HG03469 (cell line): ENCODE measurements at regions not wholly inside any gene's neighbourhood (a gene's known extent, or its start where the extent isn't known, plus 50 kb on each side); places are given as distances from the start of the nearest gene placed in this dataset.
A peak's percentile ranks its signal among the peaks of the same experiment; 100 is the strongest.

ENCODE experiments used
- ATAC-seq: cut with Tn5 transposase; IDR thresholded peaks from one replicate; pipeline ENCODE4 v1.9.1; 2021; ENCODE audit warnings: mild to moderate bottlenecking, moderate library complexity, moderate number of reproducible peaks; ENCODE audit not compliant: unreplicated experiment

- no peak for ATAC-seq
These were observed 80.2 kb upstream of the APCDD1 start for GRCh38 chr18:10374195-10374594.

DNA sequence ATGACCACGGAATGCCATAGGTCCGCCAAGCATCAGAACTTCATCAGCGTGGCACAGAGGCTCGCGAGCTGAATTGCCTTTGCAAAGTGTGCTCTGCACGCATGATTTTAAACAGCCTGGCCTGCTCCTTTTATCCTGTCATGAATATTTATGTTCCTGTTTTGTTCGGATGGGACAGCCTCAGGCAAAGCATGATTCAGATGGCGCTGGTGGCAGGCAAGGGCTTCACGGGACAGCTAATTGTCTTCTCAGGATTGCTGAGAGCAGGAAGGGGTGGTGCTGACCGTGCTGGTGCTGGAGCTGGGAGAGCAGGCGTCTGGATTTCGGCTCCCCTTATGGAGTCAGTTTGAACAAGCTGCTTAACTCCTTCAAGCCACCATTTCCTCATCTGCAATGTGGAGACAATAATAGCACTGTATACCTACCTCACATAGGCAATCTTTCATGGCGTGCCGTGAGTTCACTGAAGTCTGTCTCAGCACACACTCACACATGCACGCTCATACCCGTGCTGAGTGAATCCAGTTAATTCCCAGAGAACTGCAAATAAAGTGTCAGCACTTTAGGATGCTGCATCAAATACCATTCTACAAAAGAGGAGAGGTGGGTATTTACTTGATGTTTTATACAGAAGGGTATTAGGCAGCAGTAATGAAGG, 79.7 kb upstream of the APCDD1 start:
- ATAC-seq, result no peak

DNA sequence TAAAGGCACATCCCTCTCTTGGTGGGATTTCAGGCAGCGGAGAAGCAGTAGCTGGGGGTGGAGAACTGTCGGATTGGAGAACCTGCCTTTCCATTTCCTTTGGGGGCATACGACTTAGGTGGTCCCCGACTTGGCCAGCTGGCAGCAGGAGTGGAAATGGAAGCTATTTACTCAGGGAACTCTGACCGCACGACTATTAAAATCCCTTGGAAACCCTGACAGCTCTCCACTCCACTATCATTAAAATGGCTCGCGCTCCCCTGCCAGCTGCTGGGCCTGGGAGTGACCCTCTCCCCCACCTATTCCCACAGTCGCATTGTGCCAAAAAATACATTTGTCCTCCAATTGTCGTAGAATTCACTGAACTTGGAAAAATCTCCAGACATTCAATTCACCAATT, 77.7 kb upstream of the APCDD1 start:
- ATAC-seq, result no peak

DNA sequence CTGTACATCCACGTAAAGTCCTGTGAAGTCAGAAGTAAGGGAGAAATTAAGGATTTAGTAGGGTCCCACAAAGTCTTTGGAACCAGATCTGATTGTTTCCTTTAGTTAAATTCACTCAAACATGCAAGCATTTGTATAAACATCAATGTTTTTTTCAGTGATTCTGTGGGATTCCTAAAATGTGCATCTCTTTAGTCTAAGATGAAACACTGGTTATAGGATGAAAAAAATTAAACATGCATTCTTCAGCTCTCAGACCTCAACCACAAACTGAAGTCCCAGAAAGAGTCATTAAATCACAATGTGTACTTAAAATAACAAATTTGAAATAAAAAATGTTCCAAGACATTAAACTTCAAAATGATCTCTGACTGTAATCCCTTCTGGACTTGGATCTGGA, 76.5 kb upstream of the APCDD1 start:
- ATAC-seq, result no peak

GRCh38 chr18:10378688-10379420, 75.6 kb upstream of the APCDD1 start:
- ATAC-seq, result no peak

DNA sequence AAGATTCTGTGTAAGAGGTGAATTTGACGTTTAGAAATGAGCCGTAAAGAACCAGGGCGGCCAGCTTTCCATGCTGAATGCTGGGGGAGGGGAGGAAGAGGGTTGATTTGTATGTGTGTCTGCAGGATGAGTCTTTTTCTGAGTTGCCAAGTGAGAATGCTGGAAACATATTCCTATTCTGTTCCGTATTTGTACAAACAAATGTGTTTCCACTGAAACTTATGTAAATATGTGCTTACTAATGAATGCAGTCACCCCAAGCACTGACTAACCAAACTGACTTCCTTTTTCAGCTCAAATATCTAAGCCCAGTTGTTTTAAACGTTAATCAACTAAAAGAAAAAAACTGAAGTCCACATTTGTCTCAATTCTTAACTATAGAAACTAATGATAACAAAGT, 74.9 kb upstream of the APCDD1 start:
- ATAC-seq, result no peak

DNA sequence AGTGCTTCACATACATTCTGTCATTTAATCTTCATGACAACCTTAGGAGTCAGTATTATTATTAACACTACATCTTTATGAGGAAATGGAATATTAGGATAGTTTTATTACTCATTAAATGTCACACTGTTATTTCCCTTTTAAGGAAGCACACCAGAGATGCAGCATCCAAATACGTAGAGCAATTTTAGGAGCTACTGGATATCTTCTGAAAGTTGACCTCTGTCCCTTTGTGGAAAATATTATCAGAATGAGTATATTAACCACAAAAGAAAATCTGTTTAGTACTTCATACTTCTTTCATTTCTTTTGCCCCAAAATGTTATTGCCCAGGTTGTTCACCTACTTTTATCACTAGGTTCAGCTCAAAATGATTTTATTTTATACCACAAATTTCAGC, 72.9 kb upstream of the APCDD1 start:
- ATAC-seq, result no peak

GRCh38 chr18:10381951-10382350, 72.5 kb upstream of the APCDD1 start:
- no peak for ATAC-seq

- no peak for ATAC-seq
These were observed 68.4 kb upstream of the APCDD1 start for GRCh38 chr18:10386049-10386448.

GRCh38 chr18:10386956-10387355, 67.5 kb upstream of the APCDD1 start:
- ATAC-seq, result no peak

DNA sequence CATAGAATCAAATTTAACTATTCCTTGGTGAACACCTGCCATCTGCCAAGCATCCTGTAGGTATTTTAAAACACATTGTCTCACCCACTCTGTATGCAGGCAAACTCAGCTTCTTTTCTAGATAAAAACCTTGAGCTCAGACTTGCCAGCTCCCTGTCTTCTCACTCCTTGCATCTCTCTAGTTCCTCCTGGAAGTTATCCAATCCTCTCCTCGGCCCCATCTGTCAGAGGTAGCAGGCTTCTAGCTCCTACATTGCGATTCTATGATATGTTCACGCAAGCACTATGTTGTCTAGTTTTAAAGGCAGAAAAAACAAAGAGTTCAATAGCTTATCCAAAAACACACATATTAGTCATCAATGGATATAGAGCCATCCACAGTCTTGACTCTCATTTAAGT, 67.0 kb upstream of the APCDD1 start:
- no peak for ATAC-seq

DNA sequence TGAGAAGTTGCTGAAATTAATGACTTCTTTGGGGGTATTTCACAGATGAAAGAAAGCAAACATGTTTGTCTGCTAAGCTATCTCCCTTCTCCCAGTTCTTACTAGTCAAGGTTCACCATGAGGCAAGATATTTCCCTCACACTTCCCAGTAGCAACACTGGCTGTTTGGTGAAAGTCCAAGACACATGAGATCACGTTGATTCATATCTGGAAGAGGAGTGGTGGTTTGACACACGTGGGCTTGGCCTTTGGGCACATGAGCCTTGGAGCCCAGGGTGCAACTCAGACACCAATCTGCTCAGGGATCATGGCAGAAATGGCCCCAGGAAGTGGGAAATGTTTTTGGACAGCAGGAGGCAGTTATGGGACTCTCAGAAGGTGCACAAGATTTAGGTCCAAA, 66.1 kb upstream of the APCDD1 start:
- no peak for ATAC-seq

DNA sequence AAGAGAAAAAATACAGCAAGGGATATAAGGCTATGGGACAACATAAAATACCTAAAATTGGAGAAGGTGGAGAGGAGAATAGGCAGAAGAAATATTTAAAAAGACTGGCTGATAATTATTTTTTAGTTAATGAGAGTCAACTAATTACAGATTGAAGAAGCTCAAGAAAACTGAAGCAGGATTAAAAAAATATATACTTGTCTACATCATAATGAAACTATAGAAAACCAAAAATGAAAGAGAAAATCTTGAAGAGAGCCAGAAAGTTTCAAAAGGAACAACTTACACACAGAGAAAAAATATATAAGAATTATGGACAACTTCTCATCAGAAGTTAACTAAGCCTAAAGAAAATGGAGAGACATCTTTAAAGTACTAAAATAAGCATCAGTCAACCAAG, 62.9 kb upstream of the APCDD1 start:
- peak; percentile 51 for ATAC-seq

DNA sequence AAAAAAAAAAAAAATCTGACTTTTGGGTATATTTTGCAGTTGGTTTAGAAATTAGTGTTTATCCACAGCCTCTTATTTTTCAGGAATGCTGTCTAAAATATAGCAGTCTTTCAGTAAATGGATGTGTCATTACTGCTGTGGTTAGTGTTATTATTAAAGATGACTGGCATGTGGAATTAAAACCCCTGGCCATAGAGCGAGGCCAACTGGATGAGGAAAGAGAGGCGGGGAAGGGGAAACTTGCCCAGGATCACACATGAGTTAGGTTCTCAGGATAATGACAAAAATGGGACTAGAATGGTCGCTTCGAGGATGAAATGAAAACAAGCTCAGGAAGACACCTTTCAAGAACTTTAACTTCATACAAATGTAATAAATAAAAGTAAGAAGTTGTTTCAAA, 57.4 kb upstream of the APCDD1 start:
- ATAC-seq, result no peak

GRCh38 chr18:10398571-10398970, 55.9 kb upstream of the APCDD1 start:
- no peak for ATAC-seq

- no peak for ATAC-seq
These were observed 55.0 kb upstream of the APCDD1 start for GRCh38 chr18:10399465-10399864.

DNA sequence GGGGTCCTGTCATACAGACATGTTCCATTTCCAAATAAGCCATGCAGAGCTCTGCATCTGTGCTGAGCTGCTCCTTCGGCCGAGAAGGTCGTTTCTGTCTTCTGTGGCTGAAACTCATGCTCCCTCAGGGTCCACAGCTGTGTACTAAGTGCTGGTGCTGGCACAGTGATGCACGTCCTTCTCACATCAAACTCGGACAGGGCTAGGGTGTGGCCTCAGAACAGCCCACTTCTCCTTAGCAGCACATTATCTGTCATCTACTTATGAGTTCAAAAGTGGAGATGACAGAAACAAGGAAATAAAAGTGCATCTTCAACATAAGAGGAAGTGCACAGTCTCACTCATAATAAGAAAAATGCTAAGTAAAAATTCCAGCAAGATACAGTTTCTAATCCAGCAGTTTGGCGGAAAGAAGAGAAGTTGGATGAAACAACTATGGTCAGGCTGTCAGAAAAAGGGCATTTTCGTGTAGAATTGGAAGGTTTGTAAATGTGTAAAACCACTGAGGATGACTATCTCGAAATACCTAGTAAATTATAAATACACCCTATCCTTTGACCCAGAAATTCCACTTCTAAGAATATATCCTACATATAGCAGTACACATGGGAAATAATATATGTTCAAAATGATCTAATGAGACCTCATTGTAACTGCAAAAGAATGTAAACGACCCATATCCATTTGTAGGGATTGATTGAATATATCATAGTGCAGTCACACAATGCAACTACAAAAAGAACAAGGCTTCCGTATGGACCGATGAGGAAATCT, 53.7 kb upstream of the APCDD1 start:
- no peak for ATAC-seq

- no peak for ATAC-seq
These were observed 52.9 kb upstream of the APCDD1 start for GRCh38 chr18:10401521-10401920.

- no peak for ATAC-seq
These were observed 52.5 kb upstream of the APCDD1 start for GRCh38 chr18:10401930-10402329.

DNA sequence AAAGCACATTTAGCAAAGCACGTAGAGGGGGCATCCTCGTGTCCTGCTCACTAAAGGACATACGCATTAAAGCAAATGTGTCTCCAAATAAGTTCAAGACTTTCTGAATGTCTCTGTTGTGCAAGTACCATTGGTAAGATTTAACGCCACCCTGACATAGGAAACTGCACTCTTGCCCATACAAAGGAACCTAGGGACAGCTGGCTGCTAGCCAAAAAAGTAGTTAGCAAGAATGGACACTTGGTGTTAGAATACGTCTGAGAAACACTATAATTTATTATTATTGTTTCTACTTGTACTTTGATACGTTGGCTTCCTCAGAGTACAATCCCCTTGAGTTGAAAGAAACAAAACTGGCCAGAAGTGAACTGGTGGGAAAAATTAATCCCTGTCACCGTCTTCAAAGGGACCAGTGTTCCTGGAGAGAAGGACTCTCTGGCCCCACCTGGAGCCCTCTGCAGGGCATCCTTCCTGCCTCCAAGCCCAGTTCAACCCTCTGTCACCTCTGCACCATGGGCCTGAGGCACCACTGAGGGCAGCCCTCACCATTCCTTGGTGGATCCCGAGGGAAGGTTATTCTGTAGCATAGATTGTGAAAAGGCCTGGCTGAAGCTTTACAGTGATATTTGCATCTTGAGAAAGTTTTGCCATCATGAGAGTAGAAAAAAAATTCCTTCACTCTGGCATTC, 51.4 kb upstream of the APCDD1 start:
- ATAC-seq, result no peak

- ATAC-seq, result no peak
These were observed 50.7 kb upstream of the APCDD1 start for GRCh38 chr18:10403708-10404107.
